Erythroblast (primary cell): ENCODE measurements at regions not wholly inside any gene's neighbourhood (a gene's known extent, or its start where the extent isn't known, plus 50 kb on each side); places are given as distances from the start of the nearest gene placed in this dataset.

Experiments
- GATA1 ChIP-seq: IDR thresholded peaks from 2 replicates; pipeline ENCODE4 v1.6.1; 2011; ENCODE audit warnings: low read depth, mild to moderate bottlenecking, control low read depth, low read length, moderate library complexity
- POLR2A ChIP-seq: IDR thresholded peaks from 2 replicates; pipeline ENCODE4 v1.6.1; 2011; ENCODE audit warnings: mild to moderate bottlenecking, low read length

GRCh38 chr13:112242777-112243176 is 133.4 kb upstream of the SPACA7 start:
- TF ChIP-seq POLR2A: no peak
- no peak for TF ChIP-seq GATA1
